Stimulated activated CD4-positive, alpha-beta T cell treated with anti-CD3 and anti-CD28 coated beads, Interleukin-1b, Interleukin-23, amount 100 ng/mL, for 4 hours (primary cell): ENCODE measurements at regions not wholly inside any gene's neighbourhood (a gene's known extent, or its start where the extent isn't known, plus 50 kb on each side); places are given as distances from the start of the nearest gene placed in this dataset.

Experiments
- DNase-seq, 2 donors: peaks; one replicate each; pipeline ENCODE4 v3.0.0-alpha.2; 2020; ENCODE audit warnings: low read depth in 2 of 2

GRCh38 chr10:88023676-88024075 is 160.3 kb downstream of the PTEN start:
- no peak for DNase-seq

- DNase-seq, result no peak
Observed at GRCh38 chr10:88026031-88026430, 162.6 kb downstream of the PTEN start.

- DNase-seq, result no peak
Observed at GRCh38 chr10:88027570-88027969, 164.1 kb downstream of the PTEN start.

DNA sequence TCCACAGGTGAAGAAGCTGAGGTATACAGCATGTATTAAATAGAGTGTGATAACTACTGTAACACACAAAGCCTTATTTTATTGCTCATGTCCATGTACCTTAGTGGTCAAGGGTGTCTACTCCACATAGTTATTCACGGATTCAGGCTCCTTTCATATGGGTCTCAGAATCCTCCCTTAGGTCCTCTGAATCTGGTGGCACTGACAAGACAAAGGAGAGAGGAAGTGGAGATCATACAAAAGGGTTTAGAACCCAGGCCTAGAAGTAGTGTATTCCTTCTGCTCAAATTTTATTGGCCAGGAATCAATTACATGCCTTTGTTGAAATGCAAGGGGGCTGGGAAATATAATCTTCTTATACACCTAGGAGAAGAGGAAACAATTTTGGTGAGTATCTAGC is 164.6 kb downstream of the PTEN start:
- no peak for DNase-seq

DNA sequence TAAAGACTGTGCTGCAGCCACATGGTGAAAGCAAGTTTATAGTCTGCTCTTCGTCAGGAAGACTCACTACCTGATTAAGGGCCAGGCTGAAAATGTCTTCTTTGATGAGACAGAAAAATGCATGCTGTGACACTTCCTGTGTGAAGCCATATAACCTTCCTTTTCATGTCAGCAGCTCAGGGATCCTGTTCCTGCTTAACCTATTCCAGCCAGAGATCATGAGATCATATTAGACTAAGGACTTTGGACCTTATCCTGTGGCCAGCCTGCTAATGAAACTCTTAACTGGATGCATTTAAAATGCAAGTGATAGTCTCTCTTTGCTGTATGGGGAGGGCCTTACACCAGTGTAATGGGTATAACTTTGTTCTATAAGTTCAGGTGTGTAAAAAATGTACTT is 165.2 kb downstream of the PTEN start:
- no peak for DNase-seq

DNA sequence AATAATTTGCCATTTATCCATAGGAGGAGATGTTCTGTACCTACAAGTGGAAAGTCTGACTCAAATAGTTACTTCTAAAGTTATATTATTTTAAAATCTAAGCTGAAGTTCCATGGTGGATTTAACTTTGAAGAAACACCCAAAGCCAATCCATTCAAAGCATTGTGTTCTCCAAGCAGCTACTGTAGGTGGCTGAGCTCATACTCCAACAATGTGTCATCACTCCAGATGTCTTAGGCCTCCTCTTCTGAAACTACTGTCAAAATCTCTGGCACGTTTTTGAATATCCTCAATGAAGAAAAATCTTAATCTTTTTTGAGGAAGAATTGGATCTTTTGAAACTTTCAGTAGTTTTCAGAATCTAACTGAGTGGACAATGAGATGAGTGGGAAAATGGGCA is 169.1 kb downstream of the PTEN start:
- no peak for DNase-seq

DNA sequence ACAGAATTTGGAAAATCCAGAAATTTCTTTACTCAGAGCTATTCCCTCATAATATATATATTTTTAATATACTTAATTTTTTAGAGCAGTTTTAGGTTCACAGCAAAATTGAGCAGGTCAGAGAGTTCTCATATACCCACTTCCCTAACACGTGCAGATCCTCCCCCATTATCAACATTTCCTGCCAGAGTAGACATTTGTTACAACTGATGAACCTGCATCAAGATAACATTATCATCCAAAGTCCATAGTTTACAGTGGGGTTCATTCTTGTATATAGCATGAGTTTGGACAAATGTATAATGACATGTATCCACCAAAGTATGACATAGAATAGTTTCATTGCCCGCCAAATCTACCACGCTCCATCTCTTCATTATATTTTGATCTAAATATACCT is 170.0 kb downstream of the PTEN start:
- no peak for DNase-seq

- no peak for DNase-seq
Observed at GRCh38 chr10:88033793-88034192, 170.4 kb downstream of the PTEN start.

- DNase-seq, result no peak
Observed at GRCh38 chr10:88036126-88036525, 172.7 kb downstream of the PTEN start.

DNA sequence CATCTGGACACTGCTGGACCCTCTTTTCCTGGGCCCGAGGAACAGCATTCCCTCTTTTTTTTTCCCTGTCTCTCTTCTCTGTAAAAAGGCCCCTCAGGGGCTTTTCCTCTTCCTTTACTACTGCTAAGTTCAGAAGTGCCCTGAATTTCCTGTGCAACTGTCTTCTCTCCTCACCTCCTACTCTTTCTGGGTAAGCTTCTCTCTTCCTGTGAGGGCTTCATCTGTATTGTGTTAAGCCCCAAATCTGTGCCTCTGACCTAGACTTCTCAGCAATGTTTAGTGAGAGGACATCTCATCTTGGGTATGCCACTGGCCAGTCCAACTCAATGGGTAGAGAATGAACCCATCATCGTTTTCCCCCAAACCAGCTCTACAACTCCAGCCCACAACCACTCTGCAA is 174.2 kb downstream of the PTEN start:
- no peak for DNase-seq

DNA sequence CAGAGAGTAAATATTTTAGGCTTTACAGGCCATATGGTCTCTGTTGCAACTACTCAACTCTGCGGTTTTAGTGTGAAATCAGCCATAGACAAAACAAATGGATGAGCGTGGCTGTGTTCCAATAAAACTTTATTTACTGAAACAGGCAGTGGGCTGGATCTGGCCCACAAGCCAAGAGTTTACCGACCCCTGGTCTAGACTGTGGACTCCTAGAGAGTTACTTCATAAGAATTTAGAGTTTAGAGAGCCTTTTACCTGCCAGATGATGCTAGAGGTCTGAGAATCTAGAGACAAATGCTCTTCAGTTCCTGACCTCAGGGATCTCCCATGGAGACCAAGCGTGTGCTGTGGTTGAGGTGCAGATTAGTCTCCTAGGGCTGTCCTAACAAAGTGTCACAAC is 174.8 kb downstream of the PTEN start:
- no peak for DNase-seq

DNA sequence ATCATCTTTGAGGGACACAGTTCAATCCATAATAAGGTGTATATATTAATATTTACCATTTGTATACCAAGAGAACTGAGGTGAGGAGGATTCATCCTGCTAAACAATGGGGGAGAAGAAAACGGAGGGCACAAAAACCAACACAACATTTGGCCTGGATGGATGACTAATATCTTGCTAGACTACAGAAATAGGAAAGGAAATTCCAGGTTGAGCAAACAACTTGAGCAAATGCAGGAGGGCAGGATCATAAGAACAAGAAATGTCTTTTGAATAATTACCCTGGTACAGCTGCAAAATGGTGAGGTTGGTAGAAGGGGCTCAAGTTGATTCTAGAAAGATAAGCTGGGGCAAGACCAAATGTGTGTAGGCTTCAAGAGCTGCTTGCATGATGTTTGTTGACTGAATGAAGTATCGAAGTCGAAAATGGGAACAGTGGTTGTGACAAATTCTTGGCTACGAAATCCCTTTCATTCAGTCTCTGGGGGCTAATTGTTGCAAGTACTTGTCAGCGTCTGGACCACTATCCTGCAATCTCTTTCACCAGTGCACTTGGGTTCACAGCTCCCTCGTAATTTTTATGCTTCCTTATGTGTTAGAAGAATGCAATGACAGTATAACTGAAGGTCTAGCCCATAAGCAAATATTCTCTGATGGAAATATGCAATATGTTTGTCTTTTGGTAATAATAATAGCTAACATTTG is 176.2 kb downstream of the PTEN start:
- no peak for DNase-seq

DNA sequence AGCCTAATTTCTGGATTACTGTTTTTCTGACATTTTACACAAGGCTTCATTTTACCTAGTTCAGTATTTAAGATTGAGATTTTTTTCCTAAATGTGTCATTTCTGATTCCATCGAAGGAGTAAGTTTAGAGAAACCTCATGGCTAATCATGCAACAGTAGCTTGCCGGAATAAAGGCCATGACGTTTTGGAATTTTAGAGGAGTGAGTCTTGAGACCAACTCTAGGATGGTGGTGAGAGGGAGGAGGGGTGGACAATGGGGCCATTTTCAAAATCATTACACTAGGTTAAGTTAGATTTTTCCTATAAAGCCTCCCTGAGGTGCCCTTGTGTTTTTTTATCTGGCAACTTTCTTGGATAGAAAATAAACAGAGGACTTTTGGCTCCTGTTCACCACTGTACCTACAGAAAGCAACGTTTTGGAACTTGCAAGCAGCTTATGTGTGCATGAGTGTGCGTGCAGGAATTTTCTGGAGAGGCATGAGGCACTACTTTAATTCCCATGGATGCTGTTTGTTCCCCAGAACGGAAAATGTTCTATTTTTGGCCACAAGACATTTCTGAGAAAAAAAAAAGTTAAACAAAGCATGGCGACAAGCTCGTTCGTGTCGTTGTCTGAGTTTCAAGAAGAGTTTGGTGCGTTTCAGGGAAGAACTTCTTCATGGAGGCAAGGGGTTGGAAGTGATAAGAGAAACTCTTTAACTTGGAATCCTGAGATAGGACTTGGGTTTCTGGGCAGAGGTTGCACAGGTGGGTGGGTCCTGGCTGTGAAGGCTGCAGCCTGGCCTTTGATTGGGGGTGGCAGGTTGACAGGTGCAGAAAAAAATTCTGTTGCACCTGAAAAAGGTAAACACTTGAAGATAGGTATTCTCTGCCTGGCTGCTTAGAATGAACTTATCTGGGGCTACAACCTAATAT is 178.1 kb downstream of the PTEN start:
- DNase-seq, result no peak

DNA sequence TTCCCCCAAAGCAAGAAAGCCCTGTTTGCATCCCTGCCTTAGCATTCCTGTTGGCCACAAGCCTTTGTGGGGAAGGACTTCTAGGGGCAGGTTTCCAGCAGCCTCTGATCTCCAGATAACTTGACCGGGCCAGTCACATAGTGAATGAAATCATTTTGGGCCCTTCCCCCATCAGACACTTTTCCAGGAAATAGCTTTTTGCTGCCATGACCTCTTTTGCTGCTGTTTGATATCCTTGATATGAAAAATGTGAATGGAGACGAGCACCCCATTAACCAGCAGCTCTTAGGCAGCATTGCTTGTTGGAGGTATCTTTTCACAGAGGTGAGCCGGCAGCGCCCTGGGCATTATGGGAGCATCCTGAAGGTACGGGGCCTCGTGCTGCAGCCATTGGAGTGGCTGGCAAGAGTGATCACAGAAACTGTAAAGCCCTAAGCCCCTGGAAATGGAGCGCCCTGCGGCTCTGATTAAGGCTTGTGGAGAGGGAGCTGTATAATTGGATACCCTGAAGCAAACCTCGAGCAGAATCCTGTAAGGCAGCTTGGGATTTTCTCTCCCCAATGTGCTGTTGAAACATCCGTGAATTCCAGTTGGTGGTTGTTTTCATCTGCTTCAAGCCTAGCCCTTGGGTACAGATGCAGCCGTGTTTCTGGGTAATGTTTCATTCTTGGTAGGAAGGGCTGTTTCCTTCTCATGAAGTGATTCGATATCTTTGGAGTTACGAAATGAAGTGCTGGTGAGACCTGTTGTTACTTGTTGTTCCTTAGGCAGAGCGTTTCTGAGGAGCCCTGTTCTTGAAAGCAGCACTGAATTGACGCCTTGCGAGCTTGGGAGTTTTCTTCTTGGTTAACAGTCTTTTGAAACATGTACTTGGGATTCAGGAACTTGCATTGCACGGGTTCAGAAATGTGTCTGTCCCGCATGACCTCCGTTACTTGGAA is 179.0 kb downstream of the PTEN start:
- no peak for DNase-seq

GRCh38 chr10:88045096-88045495 is 181.7 kb downstream of the PTEN start:
- no peak for DNase-seq

DNA sequence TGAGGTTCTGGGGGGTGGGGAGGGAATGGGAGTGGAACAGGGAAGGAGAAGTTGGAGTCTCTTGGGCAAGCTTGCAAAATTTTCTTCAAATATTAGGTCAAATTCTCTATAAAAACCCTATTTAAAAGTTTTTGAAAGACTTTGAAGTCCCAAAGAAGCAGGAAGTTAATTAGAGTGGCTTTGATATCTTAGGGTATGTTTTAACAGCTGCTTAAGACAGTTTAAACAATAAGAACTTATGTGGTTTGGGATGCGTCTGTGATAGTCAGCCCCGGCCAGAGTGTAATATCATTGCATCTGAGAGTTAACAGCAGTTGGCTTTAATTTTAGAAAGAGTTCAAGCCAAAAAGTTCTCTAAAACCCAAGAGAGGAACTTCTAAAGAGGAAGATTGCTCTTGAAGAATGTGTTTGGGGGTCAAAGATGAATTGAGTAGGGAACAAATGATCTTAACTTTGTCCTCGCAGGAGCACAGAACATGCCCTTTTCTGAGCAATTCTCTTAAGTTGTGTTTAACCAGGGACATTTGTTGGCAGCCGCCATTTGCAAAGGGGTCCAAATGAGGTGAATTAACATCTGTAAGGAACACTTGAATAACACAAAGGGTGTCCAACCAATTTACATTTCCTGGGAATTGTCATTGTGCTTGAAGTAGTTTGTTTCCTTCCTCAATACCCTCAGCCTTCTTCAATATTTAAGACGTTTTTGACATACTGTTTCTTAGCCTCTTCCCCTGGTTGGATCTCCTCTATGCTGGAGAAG is 182.4 kb downstream of the PTEN start:
- DNase-seq, result no peak

GRCh38 chr10:88047579-88047978 is 184.2 kb downstream of the PTEN start:
- DNase-seq, result no peak

GRCh38 chr10:88048312-88048711 is 184.9 kb downstream of the PTEN start:
- no peak for DNase-seq

- DNase-seq, result no peak
Observed at GRCh38 chr10:88049204-88049603, 185.8 kb downstream of the PTEN start.

DNA sequence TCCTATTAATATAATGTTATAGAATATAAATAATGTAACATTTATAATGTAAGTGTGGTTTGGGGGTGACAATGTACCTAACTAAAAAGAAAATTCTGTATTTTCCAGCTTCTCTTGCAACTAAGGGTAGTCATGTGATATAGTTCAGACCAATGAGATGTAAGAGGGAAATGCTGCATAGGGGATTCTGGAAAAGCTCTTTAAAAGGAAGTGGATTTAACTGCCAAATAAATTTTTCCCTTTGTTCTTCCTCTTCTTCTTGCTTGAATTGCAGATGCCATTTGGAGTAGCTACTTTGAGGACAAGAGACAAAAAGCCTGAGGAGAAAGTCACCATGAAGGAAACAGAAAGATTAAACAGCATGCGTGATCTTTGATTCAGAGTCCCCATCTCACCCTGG is 194.3 kb downstream of the PTEN start:
- no peak for DNase-seq

GRCh38 chr10:88058750-88059149 is 195.3 kb downstream of the PTEN start:
- no peak for DNase-seq
